ENCODE measurements at regions not wholly inside any gene's neighbourhood (a gene's known extent, or its start where the extent isn't known, plus 50 kb on each side); places are given as distances from the start of the nearest gene placed in this dataset.

- no peak for DNase-seq (ENCODE audit: low read depth in 2 of 2)
Measured at GRCh38 chr3:18044971-18045880, 302.8 kb upstream of the TBC1D5 start.

GRCh38 chr3:18044191-18044590 lies 301.8 kb upstream of the TBC1D5 start:
- no peak for DNase-seq (ENCODE audit: low read depth in 2 of 2)

GRCh38 chr3:18036450-18036815 lies 294.0 kb upstream of the TBC1D5 start:
- no peak for DNase-seq (ENCODE audit: low read depth in 2 of 2)

GRCh38 chr3:18035641-18036449 lies 293.4 kb upstream of the TBC1D5 start:
- DNase-seq (ENCODE audit: low read depth in 2 of 2): no peak

GRCh38 chr3:18033581-18034108 lies 291.2 kb upstream of the TBC1D5 start:
- DNase-seq (ENCODE audit: low read depth in 2 of 2): no peak

GRCh38 chr3:18030371-18030870 lies 288.0 kb upstream of the TBC1D5 start:
- DNase-seq (ENCODE audit: low read depth in 2 of 2): no peak

- no peak for DNase-seq (ENCODE audit: low read depth in 2 of 2)
Measured at GRCh38 chr3:18027161-18027939, 284.9 kb upstream of the TBC1D5 start.

- DNase-seq (ENCODE audit: low read depth in 2 of 2): no peak
Measured at GRCh38 chr3:18024715-18025114, 282.3 kb upstream of the TBC1D5 start.

GRCh38 chr3:18019161-18019495 lies 276.7 kb upstream of the TBC1D5 start:
- no peak for DNase-seq (ENCODE audit: low read depth in 2 of 2)

- no peak for DNase-seq (ENCODE audit: low read depth in 2 of 2)
Measured at GRCh38 chr3:18018491-18019160, 276.2 kb upstream of the TBC1D5 start.

- DNase-seq (ENCODE audit: low read depth in 2 of 2): no peak
Measured at GRCh38 chr3:18016366-18016765, 273.9 kb upstream of the TBC1D5 start.

- no peak for DNase-seq (ENCODE audit: low read depth in 2 of 2)
Measured at GRCh38 chr3:18012933-18013332, 270.5 kb upstream of the TBC1D5 start.

GRCh38 chr3:18012436-18012835 lies 270.0 kb upstream of the TBC1D5 start:
- no peak for DNase-seq (ENCODE audit: low read depth in 2 of 2)

GRCh38 chr3:18011387-18011786 lies 269.0 kb upstream of the TBC1D5 start:
- DNase-seq (ENCODE audit: low read depth in 2 of 2): no peak

GRCh38 chr3:18010001-18010400 lies 267.6 kb upstream of the TBC1D5 start:
- no peak for DNase-seq (ENCODE audit: low read depth in 2 of 2)

GRCh38 chr3:18008706-18009368 lies 266.4 kb upstream of the TBC1D5 start:
- DNase-seq (ENCODE audit: low read depth in 2 of 2): no peak

GRCh38 chr3:18007980-18008379 lies 265.5 kb upstream of the TBC1D5 start:
- no peak for DNase-seq (ENCODE audit: low read depth in 2 of 2)

- no peak for DNase-seq (ENCODE audit: low read depth in 2 of 2)
Measured at GRCh38 chr3:17995769-17996168, 253.3 kb upstream of the TBC1D5 start.

- no peak for DNase-seq (ENCODE audit: low read depth in 2 of 2)
Measured at GRCh38 chr3:17994167-17994566, 251.7 kb upstream of the TBC1D5 start.

GRCh38 chr3:17990390-17990789 lies 248.0 kb upstream of the TBC1D5 start:
- no peak for DNase-seq (ENCODE audit: low read depth in 2 of 2)

- no peak for DNase-seq (ENCODE audit: low read depth in 2 of 2)
Measured at GRCh38 chr3:17986348-17986816, 244.0 kb upstream of the TBC1D5 start.

All from activated CD4-positive, alpha-beta T cell treated with anti-CD3 and anti-CD28 coated beads for 24 hours (primary cell).